SK-N-SH (cell line): ENCODE measurements at regions not wholly inside any gene's neighbourhood (a gene's known extent, or its start where the extent isn't known, plus 50 kb on each side); places are given as distances from the start of the nearest gene placed in this dataset.

Source experiments
- JUND ChIP-seq: IDR thresholded peaks from 2 replicates; pipeline ENCODE4 v1.4.0; 2012
- NFIC ChIP-seq: IDR thresholded peaks from 2 replicates; pipeline ENCODE4 v1.4.0; 2012; ENCODE audit warnings: borderline replicate concordance
- TAF1 ChIP-seq: IDR thresholded peaks from 2 replicates; pipeline ENCODE4 v1.6.1; 2012; ENCODE audit warnings: low read depth, mild to moderate bottlenecking, low read length, moderate library complexity, borderline replicate concordance
- USF2 ChIP-seq: fragments of 150-350 bp; IDR thresholded peaks from 2 replicates; pipeline ENCODE4 v1.6.1; 2017; ENCODE audit warnings: antibody characterized with exemption, low read length, low read depth, borderline replicate concordance
- TF ChIP-seq, protein P1 (sequence below): fragments of 200-600 bp; sonication (generic); IDR thresholded peaks from 2 replicates; pipeline ENCODE4 v1.6.1; 2017; ENCODE audit warnings: antibody characterized with exemption, mild to moderate bottlenecking, moderate library complexity
- TF ChIP-seq, protein P2 (sequence below): IDR thresholded peaks from 2 replicates; pipeline ENCODE4 v1.4.0; 2012; ENCODE audit warnings: low read depth

DNA sequence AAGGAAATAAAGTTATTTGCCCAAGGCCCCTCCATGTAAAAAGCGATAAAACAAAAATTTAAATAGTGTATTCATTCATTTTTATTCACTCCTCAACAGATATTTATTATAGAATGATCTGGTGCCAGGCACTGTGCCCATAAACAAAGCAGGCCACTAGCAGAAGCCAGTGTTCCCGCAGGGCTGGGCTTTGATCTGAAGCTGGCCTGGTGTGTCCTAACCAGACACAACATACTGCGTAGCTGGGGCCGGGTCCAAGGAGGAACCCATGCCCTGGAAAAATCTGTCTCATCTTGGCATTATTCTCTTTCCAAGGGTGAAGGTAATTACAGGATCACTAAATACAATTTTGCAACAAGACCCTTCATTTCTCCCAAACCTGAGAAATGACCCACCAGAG is 537.4 kb upstream of the CDH5 start:
- TF ChIP-seq NFIC (no peak), USF2 (no peak), TAF1 (no peak), JUND (no peak)
- TF ChIP-seq, protein P1, sequence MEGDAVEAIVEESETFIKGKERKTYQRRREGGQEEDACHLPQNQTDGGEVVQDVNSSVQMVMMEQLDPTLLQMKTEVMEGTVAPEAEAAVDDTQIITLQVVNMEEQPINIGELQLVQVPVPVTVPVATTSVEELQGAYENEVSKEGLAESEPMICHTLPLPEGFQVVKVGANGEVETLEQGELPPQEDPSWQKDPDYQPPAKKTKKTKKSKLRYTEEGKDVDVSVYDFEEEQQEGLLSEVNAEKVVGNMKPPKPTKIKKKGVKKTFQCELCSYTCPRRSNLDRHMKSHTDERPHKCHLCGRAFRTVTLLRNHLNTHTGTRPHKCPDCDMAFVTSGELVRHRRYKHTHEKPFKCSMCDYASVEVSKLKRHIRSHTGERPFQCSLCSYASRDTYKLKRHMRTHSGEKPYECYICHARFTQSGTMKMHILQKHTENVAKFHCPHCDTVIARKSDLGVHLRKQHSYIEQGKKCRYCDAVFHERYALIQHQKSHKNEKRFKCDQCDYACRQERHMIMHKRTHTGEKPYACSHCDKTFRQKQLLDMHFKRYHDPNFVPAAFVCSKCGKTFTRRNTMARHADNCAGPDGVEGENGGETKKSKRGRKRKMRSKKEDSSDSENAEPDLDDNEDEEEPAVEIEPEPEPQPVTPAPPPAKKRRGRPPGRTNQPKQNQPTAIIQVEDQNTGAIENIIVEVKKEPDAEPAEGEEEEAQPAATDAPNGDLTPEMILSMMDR = no peak
- TF ChIP-seq, protein P2, sequence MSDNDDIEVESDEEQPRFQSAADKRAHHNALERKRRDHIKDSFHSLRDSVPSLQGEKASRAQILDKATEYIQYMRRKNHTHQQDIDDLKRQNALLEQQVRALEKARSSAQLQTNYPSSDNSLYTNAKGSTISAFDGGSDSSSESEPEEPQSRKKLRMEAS = no peak
